Pancreas (tissue), 10 donors: ENCODE measurements at regions not wholly inside any gene's neighbourhood (a gene's known extent, or its start where the extent isn't known, plus 50 kb on each side); places are given as distances from the start of the nearest gene placed in this dataset.

ENCODE experiments used
- ATAC-seq, 4 donors: fragments of 200-7000 bp; cut with Tn5 transposase; one replicate each; pipeline versions ENCODE4 v1.8.0 to v1.9.1; 2020; ENCODE audit warnings: mild to moderate bottlenecking in 4 of 4, moderate library complexity in 4 of 4
- DNase-seq, 6 donors: peaks; one replicate each; pipeline ENCODE4 v3.0.0-alpha.2; 2020
- FAIRE-seq: peaks from 2 replicates; lab custom pipeline; 2012; peaks lifted over from hg19 to GRCh38; lab: Jason Lieb, UNC
- H3K27ac ChIP-seq, 4 donors: fragments of 200-600 bp; sonication (generic); 1 replicate in 3 of 4; 2 replicates in 1 of 4; pipeline versions ENCODE4 v1.5.0 to v1.8.0; 2020
- H3K27me3 ChIP-seq, 4 donors: fragments of 200-600 bp; one replicate each; pipeline ENCODE4 v1.8.0; 2021
- H3K36me3 ChIP-seq, 3 donors: fragments of 200-600 bp; sonication (generic) in 1 of 3; one replicate each; pipeline versions ENCODE4 v1.5.0 to v1.8.0; 2020 to 2021
- H3K4me1 ChIP-seq, 3 donors: fragments of 200-600 bp; one replicate each; pipeline ENCODE4 v1.8.0; 2021
- H3K4me3 ChIP-seq, 4 donors: fragments of 200-600 bp; sonication (generic) in 2 of 4; one replicate each; pipeline versions ENCODE4 v1.5.0 to v1.8.0; 2020 to 2021
- H3K9me3 ChIP-seq, 4 donors: fragments of 200-600 bp; one replicate each; pipeline ENCODE4 v1.8.0; 2021
- WGBS, 2 donors: extraction: QIAGEN DNeasy Blood & Tissue Kit; methylation state at CpG; one replicate each; pipeline ENCODE4 v1.1.7; 2013; 5-methylcytosine and 5-hydroxymethylcytosine counted together
- intact Hi-C, 3 donors: fragments of 100-400 bp; cut with DNase I; formaldehyde crosslinking; loops; one replicate each; pipeline versions ENCODE4 v1.11.1 to v1.14.2; 2022
- TF ChIP-seq, protein P1 (sequence below), 4 donors: fragments of 200-600 bp; sonication (generic) in 3 of 4; IDR thresholded peaks; one replicate each; pipeline versions ENCODE4 v1.5.0 to v1.8.0; 2021; ENCODE audit warnings: antibody characterized with exemption in 4 of 4
- donor health status: healthy with polysubstance abuse.
- donor health status: DM: no; HTN: no; CAD: no; lungs with moderate emphysema.
- donor health status: DM: no; HTN: no; CAD: no.
- donor health status: control.
- donor health status: control.
- donor health status: Bipolar disorder and iron deficiency.
- donor health status: DM: yes; HTN: yes; CAD: no.
- donor health status: DM: no; HTN: no; CAD: no.
- donor health status: DM: no; HTN: no; CAD: no.
- donor health status: DM: yes; HTN: yes; CAD: no.

DNA sequence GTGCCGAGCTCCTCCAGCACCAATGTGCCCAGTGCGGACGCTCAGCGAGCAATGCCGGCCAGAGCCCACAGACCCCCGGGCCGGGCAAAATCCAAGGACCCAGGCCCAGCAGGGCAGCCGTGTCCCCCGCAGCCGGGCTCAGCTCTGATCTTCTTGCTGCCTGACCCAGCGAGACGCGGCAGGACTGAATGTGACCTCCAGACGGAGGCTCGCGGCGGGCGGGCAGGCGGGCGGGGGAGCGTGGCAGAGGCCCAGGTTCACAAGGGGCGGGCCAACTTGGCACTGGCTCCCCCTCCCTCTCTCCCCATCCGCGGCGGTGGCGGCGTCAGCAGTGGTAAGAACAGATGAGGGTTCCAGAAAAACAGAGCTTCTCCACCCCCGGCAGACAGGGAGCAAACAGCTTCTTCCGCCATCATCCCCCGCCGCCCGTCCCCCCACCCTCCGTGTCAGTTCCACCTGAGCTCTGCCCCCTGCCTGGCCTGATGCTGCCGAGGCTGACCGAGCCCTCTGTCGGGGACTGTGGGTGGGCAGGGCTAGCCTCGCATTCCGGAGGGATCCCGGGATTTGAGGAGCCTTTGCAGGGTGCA lies 94.3 kb downstream of the RFLNA start:
- intact Hi-C loops, result loop anchor here in 1 of 3 donors (10.0 kb wide), 1 partner anchor 106 kb away; no protein-coding TSS in a partner anchor
- H3K4me3 ChIP-seq, result peak overlapping the region; percentile 35 to 70 (median 55)
- H3K4me1 ChIP-seq, result peaks cover 17 to 51% (median 38%) of the 10 kb centered on the region in 3 donors
- TF ChIP-seq, protein P1, sequence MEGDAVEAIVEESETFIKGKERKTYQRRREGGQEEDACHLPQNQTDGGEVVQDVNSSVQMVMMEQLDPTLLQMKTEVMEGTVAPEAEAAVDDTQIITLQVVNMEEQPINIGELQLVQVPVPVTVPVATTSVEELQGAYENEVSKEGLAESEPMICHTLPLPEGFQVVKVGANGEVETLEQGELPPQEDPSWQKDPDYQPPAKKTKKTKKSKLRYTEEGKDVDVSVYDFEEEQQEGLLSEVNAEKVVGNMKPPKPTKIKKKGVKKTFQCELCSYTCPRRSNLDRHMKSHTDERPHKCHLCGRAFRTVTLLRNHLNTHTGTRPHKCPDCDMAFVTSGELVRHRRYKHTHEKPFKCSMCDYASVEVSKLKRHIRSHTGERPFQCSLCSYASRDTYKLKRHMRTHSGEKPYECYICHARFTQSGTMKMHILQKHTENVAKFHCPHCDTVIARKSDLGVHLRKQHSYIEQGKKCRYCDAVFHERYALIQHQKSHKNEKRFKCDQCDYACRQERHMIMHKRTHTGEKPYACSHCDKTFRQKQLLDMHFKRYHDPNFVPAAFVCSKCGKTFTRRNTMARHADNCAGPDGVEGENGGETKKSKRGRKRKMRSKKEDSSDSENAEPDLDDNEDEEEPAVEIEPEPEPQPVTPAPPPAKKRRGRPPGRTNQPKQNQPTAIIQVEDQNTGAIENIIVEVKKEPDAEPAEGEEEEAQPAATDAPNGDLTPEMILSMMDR (IDR thresholded peaks at IDR 0.05), result no peak
- H3K36me3 ChIP-seq, result peaks cover 0 to 12% (median 9%) of the 10 kb centered on the region in 3 donors
- peak; percentile 65 to 74 (median 70) for ATAC-seq
- H3K27me3 ChIP-seq, result no peaks in the 10 kb centered on the region
- H3K9me3 ChIP-seq, result no peaks in the 10 kb centered on the region
- WGBS, 2 donors, result 1 to 5% methylated on average over 30 to 39 of the region's 39 CpGs
- no peak for FAIRE-seq
- peak overlapping the region; percentile 80 to 90 (median 86) for H3K27ac ChIP-seq
- peak; percentile 85 to 96 (median 91) for DNase-seq

DNA sequence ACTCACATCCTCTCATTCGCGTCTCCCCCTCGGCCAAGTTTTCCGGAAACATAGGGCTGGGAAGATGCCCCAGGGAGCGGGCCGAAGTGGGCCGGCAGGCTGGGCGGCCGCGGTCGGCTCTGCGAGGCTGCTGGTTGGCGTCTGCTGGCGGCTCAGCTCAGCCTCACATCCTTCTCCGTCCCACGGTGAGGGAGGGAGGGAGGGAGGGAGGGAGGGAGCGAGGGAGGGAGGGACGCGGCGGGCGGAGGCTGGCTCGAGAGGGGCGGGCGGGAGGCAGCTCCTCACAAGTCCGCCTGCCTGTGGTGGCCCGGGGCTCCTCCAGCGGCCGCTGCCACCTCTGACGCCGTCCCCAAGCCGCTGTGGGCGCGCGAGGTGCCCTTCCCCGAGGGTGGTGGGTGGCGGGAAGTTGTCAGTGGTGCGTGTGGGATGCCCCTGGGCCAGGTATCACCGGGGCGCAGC lies 93.8 kb downstream of the RFLNA start:
- Histone ChIP-seq H3K4me1 (peaks cover 14 to 46% (median 34%) of the 10 kb centered on the region in 3 donors), H3K9me3 (no peaks in the 10 kb centered on the region)
- intact Hi-C loops, result loop anchor here in 1 of 3 donors (10.0 kb wide), 1 partner anchor 106 kb away; no protein-coding TSS in a partner anchor

DNA sequence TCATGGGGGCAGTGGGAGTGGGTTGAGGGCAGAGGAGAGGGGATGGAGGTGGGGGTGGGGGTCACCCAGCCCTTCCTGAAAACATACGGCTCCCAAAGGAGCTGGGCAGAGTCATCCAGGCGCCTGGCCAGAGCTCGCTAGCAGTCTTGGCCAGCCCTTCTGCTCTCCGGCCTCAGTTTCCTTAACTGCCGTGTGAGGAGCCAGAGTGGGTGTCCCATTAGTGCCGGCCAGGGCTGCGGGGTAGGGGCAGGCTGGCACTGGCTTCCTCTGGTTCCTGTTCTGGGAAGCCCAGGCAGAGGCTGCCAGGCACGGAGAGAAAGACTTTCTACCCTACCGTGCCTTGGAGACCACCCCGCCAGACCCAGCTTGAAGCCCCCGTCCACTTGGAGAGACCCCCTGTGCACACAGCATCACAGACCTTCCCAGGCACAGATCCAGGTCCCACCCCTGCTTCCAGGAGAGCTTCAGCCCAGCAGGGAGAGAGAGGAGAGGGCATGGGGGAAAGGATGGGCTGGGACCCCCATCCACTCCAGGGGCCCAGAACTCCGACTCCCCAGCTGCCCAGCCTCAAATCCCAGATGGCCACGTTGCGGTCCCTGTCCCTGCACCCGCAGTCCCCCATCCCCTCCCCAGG lies 93.3 kb downstream of the RFLNA start:
- FAIRE-seq (no peak), ATAC-seq (no peak), DNase-seq (peak in 1 of 6 donors; percentile 43)
- no peaks in the 10 kb centered on the region for H3K27me3 ChIP-seq
- H3K9me3 ChIP-seq, result no peaks in the 10 kb centered on the region
- TF ChIP-seq, protein P1 (IDR thresholded peaks at IDR 0.05), result no peak
- H3K4me3 ChIP-seq, result peak overlapping the region; percentile 29 to 70 (median 55)
- intact Hi-C loops, result loop anchor here in 1 of 3 donors (10.0 kb wide), 1 partner anchor 107 kb away; no protein-coding TSS in a partner anchor
- peaks cover 0 to 17% (median 10%) of the 10 kb centered on the region in 3 donors for H3K36me3 ChIP-seq
- 16 to 17% methylated on average over 14 to 15 of the region's 15 CpGs for WGBS, 2 donors
- H3K27ac ChIP-seq, result peak overlapping the region; percentile 80 to 90 (median 86)
- peaks cover 9 to 40% (median 29%) of the 10 kb centered on the region in 3 donors for H3K4me1 ChIP-seq

More for the DNA sequence above, 93.8 kb downstream of the RFLNA start:
- ATAC-seq (peak; percentile 66 to 74 (median 70)), DNase-seq (peak; percentile 79 to 91 (median 88)), FAIRE-seq (no peak)
- Histone ChIP-seq H3K4me3 (peak overlapping the region; percentile 35 to 70 (median 55)), H3K27me3 (no peaks in the 10 kb centered on the region), H3K36me3 (peaks cover 0 to 12% (median 10%) of the 10 kb centered on the region in 3 donors), H3K27ac (peak overlapping the region; percentile 80 to 90 (median 86))
- TF ChIP-seq, protein P1 (IDR thresholded peaks at IDR 0.05), result no peak
- 1 to 2% methylated on average over 27 to 39 of the region's 39 CpGs for WGBS, 2 donors

DNA sequence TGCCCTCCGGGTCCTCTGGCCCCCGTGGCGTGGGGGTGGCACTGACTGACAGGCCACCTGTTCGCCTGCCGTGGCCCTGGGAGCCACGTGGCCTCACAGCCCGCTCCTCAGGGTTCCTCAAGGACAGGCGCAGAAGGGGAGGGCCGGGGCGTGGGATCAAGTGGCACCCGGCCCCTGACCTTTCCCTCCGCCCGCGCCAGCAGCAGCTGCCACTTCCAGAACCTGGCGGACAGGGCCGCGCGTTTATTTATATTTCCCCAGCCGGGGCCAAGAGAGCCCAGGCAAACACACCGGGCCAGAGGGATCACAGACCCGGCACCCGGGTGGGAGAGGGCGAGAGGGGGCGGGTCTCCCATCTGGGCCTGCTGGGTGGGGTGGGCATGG lies 92.6 kb downstream of the RFLNA start:
- WGBS, 2 donors, result 15 to 28% methylated on average over 23 to 24 of the region's 24 CpGs
- Histone ChIP-seq H3K27me3 (no peaks in the 10 kb centered on the region), H3K9me3 (no peaks in the 10 kb centered on the region), H3K27ac (peak overlapping the region; percentile 80 to 90 (median 86)), H3K4me1 (peaks cover 3 to 38% (median 24%) of the 10 kb centered on the region in 3 donors), H3K4me3 (peak overlapping the region in 3 of 4 donors; percentile 49 to 70 (median 61)), H3K36me3 (peaks cover 0 to 21% (median 10%) of the 10 kb centered on the region in 3 donors)
- intact Hi-C loops, result loop anchor here in 1 of 3 donors (10.0 kb wide), 1 partner anchor 107 kb away; no protein-coding TSS in a partner anchor
- ATAC-seq, result peak; percentile 25 to 65 (median 56)
- no peak for FAIRE-seq
- peak; percentile 80 to 92 (median 86) for DNase-seq
- TF ChIP-seq, protein P1 (IDR thresholded peaks at IDR 0.05), result no peak
